ENCODE measurements at regions not wholly inside any gene's neighbourhood (a gene's known extent, or its start where the extent isn't known, plus 50 kb on each side); places are given as distances from the start of the nearest gene placed in this dataset.

GRCh38 chr21:28387220-28387619 lies 605.5 kb downstream of the LTN1 start:
- H3K4me3 ChIP-seq (replicated peaks in 1 of 3; ENCODE audit: insufficient read depth in 1 of 3, low read depth in 1 of 3, low read length in 3 of 3): no peak overlapping the region
- H3K9me3 ChIP-seq (replicated peaks; ENCODE audit: control insufficient read depth, insufficient read depth, low read length): no peaks in the 10 kb centered on the region
- no peaks in the 10 kb centered on the region for H3K36me3 ChIP-seq (ENCODE audit: control insufficient read depth in 2 of 2, extremely low read depth in 1 of 2, insufficient read depth in 2 of 2, low read length in 2 of 2)
- H4K20me1 ChIP-seq (replicated peaks; ENCODE audit: control insufficient read depth, extremely low read depth, insufficient read depth, low read length): no peaks in the 10 kb centered on the region
- ChIA-PET CTCF (interaction anchor here (1.3 kb wide), 1 partner anchor 358 kb away, joined by 4 read pairs; no protein-coding TSS in a partner anchor), POLR2A (no interaction called here)
- H3K9ac ChIP-seq (replicated peaks; ENCODE audit: extremely low read depth, insufficient read depth, low read length): no peak overlapping the region
- TF ChIP-seq FOS (IDR thresholded peaks at IDR 0.05; ENCODE audit: borderline replicate concordance, insufficient read depth, low read length) (no peak), EZH2 (IDR thresholded peaks at IDR 0.05; ENCODE audit: borderline replicate concordance, low read depth, low read length, severe bottlenecking) (no peak), CTCF (IDR thresholded peaks at IDR 0.05; ENCODE audit: extremely low read depth in 1 of 2, insufficient read depth in 1 of 2, low read depth in 1 of 2, low read length in 2 of 2) (no peak), POLR2A (IDR thresholded peaks at IDR 0.05; ENCODE audit: low read depth, low read length) (no peak), GATA2 (IDR thresholded peaks at IDR 0.05; ENCODE audit: insufficient read depth, insufficient read length, low read depth, low read length) (no peak), MYC (IDR thresholded peaks at IDR 0.05; ENCODE audit: low read depth, low read length) (no peak), JUN (IDR thresholded peaks at IDR 0.05; ENCODE audit: borderline replicate concordance, insufficient read depth, insufficient read length, low read depth) (no peak), POLR2AphosphoS5 (IDR thresholded peaks at IDR 0.05; ENCODE audit: insufficient read depth, low read depth, low read length) (no peak), MAX (IDR thresholded peaks at IDR 0.05; ENCODE audit: insufficient read depth, insufficient read length) (no peak)
- FAIRE-seq (no peak), DNase-seq (ENCODE audit: low read depth, low spot score) (no peak)
- no peak overlapping the region for H3K4me2 ChIP-seq (ENCODE audit: insufficient read depth, low read length)
- no peak overlapping the region for H2AFZ ChIP-seq (ENCODE audit: low read depth, low read length)
- no peaks in the 10 kb centered on the region for H3K9me1 ChIP-seq (replicated peaks; ENCODE audit: control insufficient read depth, extremely low read depth, insufficient read depth, low read length)
- H3K27me3 ChIP-seq (ENCODE audit: control insufficient read depth in 2 of 2, insufficient read depth in 2 of 2, low read length in 2 of 2): no peaks in the 10 kb centered on the region
- H3K27ac ChIP-seq (ENCODE audit: insufficient read depth, low read depth, low read length): no peak overlapping the region
- BruUV-seq (replicated peaks): no TSS peak
- H3K79me2 ChIP-seq (ENCODE audit: control insufficient read depth, insufficient read depth, low read length): no peaks in the 10 kb centered on the region
- dilution Hi-C loops (cut with MboI; ENCODE audit: extremely low pct_ligation_motif_present, low sequenced_read_pairs) (no loop called here), intact Hi-C loops (cut with micrococcal nuclease) (loop anchor here (5.0 kb wide), 1 partner anchor 35 kb away; no protein-coding TSS in a partner anchor)
- H3K4me1 ChIP-seq (ENCODE audit: control insufficient read depth, extremely low read depth, insufficient read depth, low read length): no peaks in the 10 kb centered on the region
